ENCODE measurements at regions not wholly inside any gene's neighbourhood (a gene's known extent, or its start where the extent isn't known, plus 50 kb on each side); places are given as distances from the start of the nearest gene placed in this dataset.

- Histone ChIP-seq H3K27ac (ENCODE audit: low read length in 2 of 2) (no peak overlapping the region), H3K36me3 (replicated peaks in 1 of 2; ENCODE audit: control extremely low read depth in 1 of 2, control insufficient read depth in 1 of 2, extremely low read depth in 1 of 2, insufficient read depth in 2 of 2, low read length in 1 of 2) (no peaks in the 10 kb centered on the region), H2AFZ (ENCODE audit: insufficient read depth, low read depth, low read length, poor library complexity, severe bottlenecking) (no peak overlapping the region), H3K79me2 (ENCODE audit: control insufficient read depth, insufficient read depth, low read length) (no peaks in the 10 kb centered on the region), H3K9ac (ENCODE audit: low read length) (no peak overlapping the region), H3K9me3 (ENCODE audit: control extremely low read depth in 1 of 3, control insufficient read depth in 2 of 3, insufficient read depth in 1 of 3, low read length in 2 of 3) (peaks cover 0 to 8% (median 0%) of the 10 kb centered on the region in 3 donors), H3K4me1 (ENCODE audit: control insufficient read depth in 2 of 2, insufficient read depth in 2 of 2, low read length in 2 of 2) (no peaks in the 10 kb centered on the region), H3K4me3 (ENCODE audit: control extremely low read depth in 1 of 5, extremely low read depth in 1 of 5, insufficient read depth in 1 of 5, low read depth in 2 of 5, low read length in 4 of 5) (no peak overlapping the region), H4K20me1 (ENCODE audit: control insufficient read depth, insufficient read depth, low read length, poor library complexity, severe bottlenecking) (no peaks in the 10 kb centered on the region), H3K4me2 (replicated peaks; ENCODE audit: low read depth, low read length, poor library complexity, severe bottlenecking) (no peak overlapping the region), H3K27me3 (replicated peaks in 1 of 4; ENCODE audit: control extremely low read depth in 1 of 4, control insufficient read depth in 3 of 4, insufficient read depth in 4 of 4, low read length in 3 of 4) (no peaks in the 10 kb centered on the region)
- Mint-ChIP-seq H3K27ac (no peak overlapping the region), H3K4me3 (no peak overlapping the region), H3K4me1 (no peaks in the 10 kb centered on the region), H3K27me3 (no peaks in the 10 kb centered on the region), H3K9me3 (ENCODE audit: insufficient read depth) (peaks cover 5% of the 10 kb centered on the region)
- ATAC-seq (ENCODE audit: low read depth) (no peak), DNase-seq (no peak)
- no peak for TF ChIP-seq EZH2 (IDR thresholded peaks at IDR 0.05; ENCODE audit: borderline replicate concordance, insufficient read depth, low read depth, low read length, poor library complexity, severe bottlenecking)
- TF ChIP-seq, protein P1, sequence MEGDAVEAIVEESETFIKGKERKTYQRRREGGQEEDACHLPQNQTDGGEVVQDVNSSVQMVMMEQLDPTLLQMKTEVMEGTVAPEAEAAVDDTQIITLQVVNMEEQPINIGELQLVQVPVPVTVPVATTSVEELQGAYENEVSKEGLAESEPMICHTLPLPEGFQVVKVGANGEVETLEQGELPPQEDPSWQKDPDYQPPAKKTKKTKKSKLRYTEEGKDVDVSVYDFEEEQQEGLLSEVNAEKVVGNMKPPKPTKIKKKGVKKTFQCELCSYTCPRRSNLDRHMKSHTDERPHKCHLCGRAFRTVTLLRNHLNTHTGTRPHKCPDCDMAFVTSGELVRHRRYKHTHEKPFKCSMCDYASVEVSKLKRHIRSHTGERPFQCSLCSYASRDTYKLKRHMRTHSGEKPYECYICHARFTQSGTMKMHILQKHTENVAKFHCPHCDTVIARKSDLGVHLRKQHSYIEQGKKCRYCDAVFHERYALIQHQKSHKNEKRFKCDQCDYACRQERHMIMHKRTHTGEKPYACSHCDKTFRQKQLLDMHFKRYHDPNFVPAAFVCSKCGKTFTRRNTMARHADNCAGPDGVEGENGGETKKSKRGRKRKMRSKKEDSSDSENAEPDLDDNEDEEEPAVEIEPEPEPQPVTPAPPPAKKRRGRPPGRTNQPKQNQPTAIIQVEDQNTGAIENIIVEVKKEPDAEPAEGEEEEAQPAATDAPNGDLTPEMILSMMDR (IDR thresholded peaks at IDR 0.05), result no peak
- CTCF ChIA-PET, result no interaction called here
- intact Hi-C loops (cut with micrococcal nuclease), result no loop called here
- 89% methylated on average over 10 of the region's 11 CpGs for WGBS (ENCODE audit: insufficient coverage)
- POLR2A ChIA-PET, result no interaction called here
Measured at GRCh38 chr5:4630031-4630430, 510.1 kb upstream of the ADAMTS16 start.

- no peaks in the 10 kb centered on the region for H3K36me3 ChIP-seq (replicated peaks in 1 of 2; ENCODE audit: control extremely low read depth in 1 of 2, control insufficient read depth in 1 of 2, extremely low read depth in 1 of 2, insufficient read depth in 2 of 2, low read length in 1 of 2)
- H3K9me3 Mint-ChIP-seq (ENCODE audit: insufficient read depth), result peaks cover 5% of the 10 kb centered on the region
- ChIA-PET POLR2A (no interaction called here), CTCF (no interaction called here)
- intact Hi-C loops (cut with micrococcal nuclease), result no loop called here
- H4K20me1 ChIP-seq (ENCODE audit: control insufficient read depth, insufficient read depth, low read length, poor library complexity, severe bottlenecking), result no peaks in the 10 kb centered on the region
- no peak overlapping the region for H3K4me2 ChIP-seq (replicated peaks; ENCODE audit: low read depth, low read length, poor library complexity, severe bottlenecking)
- no CpG with 5 or more reads among the region's 2 CpGs for WGBS (ENCODE audit: insufficient coverage)
- no peak overlapping the region for H3K27ac ChIP-seq (ENCODE audit: low read length in 2 of 2)
- H3K27me3 Mint-ChIP-seq, result no peaks in the 10 kb centered on the region
- DNase-seq (no peak), ATAC-seq (ENCODE audit: low read depth) (no peak)
- H3K27ac Mint-ChIP-seq, result no peak overlapping the region
- peaks cover 0 to 3% (median 0%) of the 10 kb centered on the region in 3 donors for H3K9me3 ChIP-seq (ENCODE audit: control extremely low read depth in 1 of 3, control insufficient read depth in 2 of 3, insufficient read depth in 1 of 3, low read length in 2 of 3)
- TF ChIP-seq EZH2 (IDR thresholded peaks at IDR 0.05; ENCODE audit: borderline replicate concordance, insufficient read depth, low read depth, low read length, poor library complexity, severe bottlenecking), result no peak
- TF ChIP-seq, protein P1 (IDR thresholded peaks at IDR 0.05), result no peak
- no peak overlapping the region for H3K9ac ChIP-seq (ENCODE audit: low read length)
- no peaks in the 10 kb centered on the region for H3K27me3 ChIP-seq (replicated peaks in 1 of 4; ENCODE audit: control extremely low read depth in 1 of 4, control insufficient read depth in 3 of 4, insufficient read depth in 4 of 4, low read length in 3 of 4)
- H2AFZ ChIP-seq (ENCODE audit: insufficient read depth, low read depth, low read length, poor library complexity, severe bottlenecking), result no peak overlapping the region
- H3K4me3 Mint-ChIP-seq, result no peak overlapping the region
- no peak overlapping the region for H3K4me3 ChIP-seq (ENCODE audit: control extremely low read depth in 1 of 5, extremely low read depth in 1 of 5, insufficient read depth in 1 of 5, low read depth in 2 of 5, low read length in 4 of 5)
- H3K4me1 ChIP-seq (ENCODE audit: control insufficient read depth in 2 of 2, insufficient read depth in 2 of 2, low read length in 2 of 2), result no peaks in the 10 kb centered on the region
- no peaks in the 10 kb centered on the region for H3K79me2 ChIP-seq (ENCODE audit: control insufficient read depth, insufficient read depth, low read length)
- no peaks in the 10 kb centered on the region for H3K4me1 Mint-ChIP-seq
Measured at GRCh38 chr5:4634342-4634741, 505.8 kb upstream of the ADAMTS16 start.
